Sigmoid colon (tissue), 6 donors: ENCODE measurements at regions not wholly inside any gene's neighbourhood (a gene's known extent, or its start where the extent isn't known, plus 50 kb on each side); places are given as distances from the start of the nearest gene placed in this dataset.

Source experiments
- DNase-seq: peaks from one replicate; pipeline ENCODE4 v3.0.0-alpha.2; 2019
- H3K27ac ChIP-seq, 4 donors: fragments of 200-600 bp; sonication (generic); one replicate each; pipeline ENCODE4 v1.5.1; 2016 to 2019; ENCODE audit warnings: mild to moderate bottlenecking in 1 of 4
- H3K27me3 ChIP-seq, 3 donors: fragments of 200-600 bp; sonication (generic); one replicate each; pipeline ENCODE4 v1.5.1; 2019; ENCODE audit warnings: mild to moderate bottlenecking in 1 of 3
- H3K36me3 ChIP-seq, 4 donors: fragments of 200-600 bp; sonication (generic); one replicate each; pipeline ENCODE4 v1.5.1; 2016 to 2019
- H3K4me1 ChIP-seq, 4 donors: fragments of 200-600 bp; sonication (generic); one replicate each; pipeline ENCODE4 v1.5.1; 2017 to 2019
- H3K4me3 ChIP-seq, 4 donors: fragments of 200-600 bp; sonication (generic); one replicate each; pipeline ENCODE4 v1.5.1; 2017 to 2019; ENCODE audit warnings: mild to moderate bottlenecking in 2 of 4, moderate library complexity in 1 of 4
- H3K9me3 ChIP-seq, 4 donors: fragments of 200-600 bp in 3 of 4; sonication (generic) in 3 of 4; one replicate each; pipeline versions ENCODE4 v1.5.1 to v1.6.1; 2013 to 2019
- EP300 ChIP-seq, 4 donors: sonication (generic); formaldehyde crosslinking; IDR thresholded peaks; one replicate each; pipeline ENCODE4 v1.6.1; 2017; ENCODE audit warnings: antibody characterized with exemption in 4 of 4
- POLR2A ChIP-seq, 2 donors: fragments of 450-650 bp; IDR thresholded peaks; one replicate each; pipeline ENCODE4 v1.6.1; 2016; ENCODE audit warnings: antibody characterized with exemption in 2 of 2, mild to moderate bottlenecking in 2 of 2, moderate library complexity in 2 of 2
- POLR2AphosphoS5 ChIP-seq, 4 donors: sonication (generic); formaldehyde crosslinking; IDR thresholded peaks; one replicate each; pipeline ENCODE4 v1.6.1; 2017; ENCODE audit warnings: antibody characterized with exemption in 4 of 4
- WGBS, 2 donors: extraction: QIAGEN DNeasy Blood & Tissue Kit; methylation state at CpG; one replicate each; pipeline ENCODE4 v1.1.7; 2013; 5-methylcytosine and 5-hydroxymethylcytosine counted together
- intact Hi-C: fragments of 100-400 bp; cut with DNase I; formaldehyde crosslinking; loops from one replicate; pipeline ENCODE4 v1.15.1; 2023
- TF ChIP-seq, protein P1 (sequence below), 4 experiments: fragments of 450-650 bp in 3 of 4; fragments of 200-600 bp in 1 of 4; IDR thresholded peaks; one replicate each; pipeline ENCODE4 v1.5.1; 2016 to 2019; ENCODE audit warnings: antibody characterized with exemption in 4 of 4, mild to moderate bottlenecking in 3 of 4, moderate library complexity in 2 of 4
- donor health status: healthy with polysubstance abuse.
- donor health status: healthy.

DNA sequence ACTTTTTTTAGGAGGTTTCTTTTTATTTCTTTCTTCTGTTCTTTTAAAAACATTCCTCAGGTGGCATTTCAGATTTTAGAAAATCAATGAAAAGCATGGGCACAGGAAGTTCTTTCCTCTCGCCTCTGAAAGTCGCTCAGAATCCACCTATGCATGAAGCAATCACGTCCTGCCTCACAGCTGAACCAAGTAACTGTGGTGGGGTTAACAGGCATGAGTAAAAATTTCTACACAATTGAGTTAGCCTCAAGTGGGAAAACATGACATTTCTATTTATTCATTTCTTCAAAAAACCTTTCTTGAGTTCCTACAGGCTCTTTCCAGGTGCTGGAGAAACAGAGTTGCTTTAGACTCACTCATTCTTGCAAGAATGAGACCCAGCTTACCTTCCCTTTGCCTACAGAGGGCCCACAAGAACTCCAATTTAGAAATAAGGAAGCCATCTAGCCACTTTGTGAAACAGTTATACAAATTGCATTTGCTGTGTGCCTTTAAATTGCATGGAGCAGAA is 508.9 kb upstream of the PKN2 start:
- no peak overlapping the region for H3K27ac ChIP-seq
- H3K4me3 ChIP-seq = no peak overlapping the region
- 41 to 73% methylated on average over 3 of the region's 3 CpGs for WGBS, 2 donors
- H3K36me3 ChIP-seq = no peaks in the 10 kb centered on the region
- no peaks in the 10 kb centered on the region for H3K27me3 ChIP-seq
- intact Hi-C loops = no loop called here
- no peak for TF ChIP-seq POLR2AphosphoS5 (IDR thresholded peaks at IDR 0.05)
- no peak for TF ChIP-seq POLR2A (IDR thresholded peaks at IDR 0.05)
- TF ChIP-seq, protein P1, sequence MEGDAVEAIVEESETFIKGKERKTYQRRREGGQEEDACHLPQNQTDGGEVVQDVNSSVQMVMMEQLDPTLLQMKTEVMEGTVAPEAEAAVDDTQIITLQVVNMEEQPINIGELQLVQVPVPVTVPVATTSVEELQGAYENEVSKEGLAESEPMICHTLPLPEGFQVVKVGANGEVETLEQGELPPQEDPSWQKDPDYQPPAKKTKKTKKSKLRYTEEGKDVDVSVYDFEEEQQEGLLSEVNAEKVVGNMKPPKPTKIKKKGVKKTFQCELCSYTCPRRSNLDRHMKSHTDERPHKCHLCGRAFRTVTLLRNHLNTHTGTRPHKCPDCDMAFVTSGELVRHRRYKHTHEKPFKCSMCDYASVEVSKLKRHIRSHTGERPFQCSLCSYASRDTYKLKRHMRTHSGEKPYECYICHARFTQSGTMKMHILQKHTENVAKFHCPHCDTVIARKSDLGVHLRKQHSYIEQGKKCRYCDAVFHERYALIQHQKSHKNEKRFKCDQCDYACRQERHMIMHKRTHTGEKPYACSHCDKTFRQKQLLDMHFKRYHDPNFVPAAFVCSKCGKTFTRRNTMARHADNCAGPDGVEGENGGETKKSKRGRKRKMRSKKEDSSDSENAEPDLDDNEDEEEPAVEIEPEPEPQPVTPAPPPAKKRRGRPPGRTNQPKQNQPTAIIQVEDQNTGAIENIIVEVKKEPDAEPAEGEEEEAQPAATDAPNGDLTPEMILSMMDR (IDR thresholded peaks at IDR 0.05) = no peak
- H3K4me1 ChIP-seq = no peaks in the 10 kb centered on the region
- peaks cover 0 to 2% (median 0%) of the 10 kb centered on the region in 4 donors for H3K9me3 ChIP-seq
- DNase-seq = no peak

DNA sequence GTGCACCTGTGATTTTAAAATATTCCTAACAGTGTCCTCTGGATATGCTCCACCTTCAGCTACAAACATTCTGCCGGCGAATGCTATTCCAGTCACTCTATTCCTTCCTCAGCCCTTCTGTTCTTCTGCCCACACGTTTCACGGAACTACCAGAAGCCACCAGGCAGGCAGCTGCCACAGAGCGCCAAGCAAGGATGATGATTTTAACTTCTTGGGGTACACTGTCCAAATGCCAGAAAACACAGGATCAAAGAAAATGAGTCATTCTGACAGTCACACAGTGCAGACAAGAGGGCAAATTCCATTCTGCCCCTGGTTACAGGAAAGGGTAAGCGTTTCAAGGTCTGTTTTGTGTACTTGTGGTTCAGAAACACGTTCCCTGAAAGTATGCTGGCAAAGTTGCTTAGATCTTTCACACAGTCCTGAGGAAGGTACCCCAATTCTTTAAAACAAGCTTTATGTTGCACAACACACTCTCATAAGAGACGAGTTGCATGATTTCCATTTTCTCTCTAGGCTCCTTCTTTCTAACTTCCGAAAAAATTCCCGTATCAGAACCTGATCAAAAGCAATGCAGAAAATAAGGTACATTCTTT is 508.3 kb upstream of the PKN2 start:
- TF ChIP-seq, protein P1 (IDR thresholded peaks at IDR 0.05) = no peak
- TF ChIP-seq EP300 (IDR thresholded peaks at IDR 0.05) = no peak
- TF ChIP-seq POLR2A (IDR thresholded peaks at IDR 0.05) = no peak
- TF ChIP-seq POLR2AphosphoS5 (IDR thresholded peaks at IDR 0.05) = no peak
- intact Hi-C loops = no loop called here
- Histone ChIP-seq H3K27ac (no peak overlapping the region), H3K36me3 (no peaks in the 10 kb centered on the region), H3K27me3 (no peaks in the 10 kb centered on the region), H3K4me3 (no peak overlapping the region), H3K4me1 (no peaks in the 10 kb centered on the region), H3K9me3 (peaks cover 0 to 2% (median 0%) of the 10 kb centered on the region in 4 donors)
- 18 to 62% methylated on average over 10 of the region's 10 CpGs for WGBS, 2 donors
- no peak for DNase-seq

DNA sequence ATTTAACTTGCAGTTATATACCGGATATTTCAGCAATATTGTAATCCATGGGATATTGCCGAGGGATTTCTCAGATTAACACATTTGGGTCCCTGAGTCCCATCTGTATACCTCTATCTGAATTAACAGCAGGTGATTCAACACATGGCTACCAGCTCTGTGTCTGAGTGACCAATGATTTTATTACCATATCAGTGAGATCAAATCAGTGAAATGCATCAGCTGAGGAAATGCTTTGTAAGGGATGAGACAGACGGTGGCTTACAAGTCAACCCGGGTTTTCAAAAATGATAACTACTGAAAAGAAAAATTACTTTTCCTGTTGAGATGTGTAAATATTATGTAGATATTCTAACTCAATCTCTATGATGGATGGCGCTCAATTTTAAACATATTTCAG is 504.1 kb upstream of the PKN2 start:
- Histone ChIP-seq H3K36me3 (no peaks in the 10 kb centered on the region), H3K9me3 (peaks cover 0 to 2% (median 0%) of the 10 kb centered on the region in 4 donors), H3K27me3 (no peaks in the 10 kb centered on the region), H3K4me3 (no peak overlapping the region), H3K4me1 (no peaks in the 10 kb centered on the region), H3K27ac (no peak overlapping the region)
- DNase-seq = no peak
- TF ChIP-seq, protein P1 (IDR thresholded peaks at IDR 0.05) = no peak
- TF ChIP-seq POLR2AphosphoS5 (IDR thresholded peaks at IDR 0.05) = no peak
- no peak for TF ChIP-seq EP300 (IDR thresholded peaks at IDR 0.05)
- no peak for TF ChIP-seq POLR2A (IDR thresholded peaks at IDR 0.05)
- WGBS, 2 donors = 81 to 84% methylated on average over 5 of the region's 5 CpGs
- intact Hi-C loops = loop anchor here (5.0 kb wide), 1 partner anchor 122 kb away; no protein-coding TSS in a partner anchor

DNA sequence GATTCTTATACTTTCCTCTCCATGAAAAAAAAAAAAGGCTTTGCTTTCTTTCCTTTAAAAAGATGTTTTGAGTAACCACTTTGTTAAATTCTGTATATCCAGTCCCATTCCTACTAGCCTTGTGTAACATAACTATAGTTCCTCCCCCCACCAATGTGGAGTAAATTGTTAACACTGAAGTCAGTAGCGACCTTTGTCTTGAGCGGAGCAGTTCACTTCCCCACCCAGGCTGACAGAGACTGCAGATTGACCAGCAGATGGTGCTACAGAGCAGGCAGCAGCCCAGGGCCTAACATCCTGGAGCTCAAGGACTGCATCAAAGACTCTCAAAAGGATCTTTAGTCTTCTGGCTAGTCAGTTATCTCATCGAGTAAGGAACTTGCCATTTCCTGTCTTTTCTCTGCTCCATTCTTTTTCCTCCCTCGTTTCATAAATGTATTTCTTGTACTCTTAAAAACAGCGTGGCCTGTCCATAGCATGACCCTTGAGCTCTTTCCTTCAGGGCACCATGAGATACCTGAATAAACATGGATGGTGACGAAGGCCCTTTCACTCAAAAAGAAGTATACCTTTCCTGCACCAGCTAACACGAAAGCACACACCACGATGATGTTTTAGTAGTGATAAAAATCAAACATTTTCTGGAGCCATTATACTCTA is 503.5 kb upstream of the PKN2 start:
- Histone ChIP-seq H3K27ac (no peak overlapping the region), H3K27me3 (no peaks in the 10 kb centered on the region), H3K9me3 (peaks cover 0 to 2% (median 0%) of the 10 kb centered on the region in 4 donors), H3K4me1 (no peaks in the 10 kb centered on the region), H3K4me3 (no peak overlapping the region), H3K36me3 (no peaks in the 10 kb centered on the region)
- intact Hi-C loops = loop anchor here (5.0 kb wide), 1 partner anchor 122 kb away; no protein-coding TSS in a partner anchor
- DNase-seq = peak; percentile 71
- TF ChIP-seq POLR2A (IDR thresholded peaks at IDR 0.05) (no peak), POLR2AphosphoS5 (IDR thresholded peaks at IDR 0.05) (no peak), EP300 (IDR thresholded peaks at IDR 0.05) (no peak)
- TF ChIP-seq, protein P1 (IDR thresholded peaks at IDR 0.05) = peak; percentile 27 to 77 (median 60)
- WGBS, 2 donors = 29 to 40% methylated on average over 8 of the region's 8 CpGs
